ENCODE measurements at regions not wholly inside any gene's neighbourhood (a gene's known extent, or its start where the extent isn't known, plus 50 kb on each side); places are given as distances from the start of the nearest gene placed in this dataset.
"Not testable (repeated sequence)": the region's sequence is repeated elsewhere in the genome, so short reads cannot be mapped to it uniquely, and the experiment has no call there.

- DNase-seq: no peak
Observed at GRCh38 chr6:878179-878578, 185.2 kb upstream of the EXOC2 start.

GRCh38 chr6:875012-875411 lies 182.1 kb upstream of the EXOC2 start:
- no peak for DNase-seq

GRCh38 chr6:872570-873125 lies 179.7 kb upstream of the EXOC2 start:
- DNase-seq: no peak

GRCh38 chr6:871503-871902 lies 178.6 kb upstream of the EXOC2 start:
- DNase-seq: no peak

- DNase-seq: no peak
Observed at GRCh38 chr6:870096-870495, 177.2 kb upstream of the EXOC2 start.

- DNase-seq: no peak
Observed at GRCh38 chr6:868201-868600, 175.3 kb upstream of the EXOC2 start.

- no peak for DNase-seq
Observed at GRCh38 chr6:867378-867777, 174.4 kb upstream of the EXOC2 start.

GRCh38 chr6:866316-866715 lies 173.4 kb upstream of the EXOC2 start:
- no peak for DNase-seq

GRCh38 chr6:865846-866245 lies 172.9 kb upstream of the EXOC2 start:
- DNase-seq: no peak

- no peak for DNase-seq
Observed at GRCh38 chr6:863831-864230, 170.9 kb upstream of the EXOC2 start.

- DNase-seq: not testable (repeated sequence)
Observed at GRCh38 chr6:863127-863526, 170.2 kb upstream of the EXOC2 start.

- no peak for DNase-seq
Observed at GRCh38 chr6:859936-860335, 167.0 kb upstream of the EXOC2 start.

GRCh38 chr6:854406-855118 lies 161.6 kb upstream of the EXOC2 start:
- no peak for DNase-seq

GRCh38 chr6:852216-852615 lies 159.3 kb upstream of the EXOC2 start:
- DNase-seq: not testable (repeated sequence)

- DNase-seq: no peak
Observed at GRCh38 chr6:849075-849506, 156.2 kb upstream of the EXOC2 start.

- no peak for DNase-seq
Observed at GRCh38 chr6:845566-845965, 152.6 kb upstream of the EXOC2 start.

- no peak for DNase-seq
Observed at GRCh38 chr6:845101-845500, 152.2 kb upstream of the EXOC2 start.

GRCh38 chr6:842141-842540 lies 149.2 kb upstream of the EXOC2 start:
- DNase-seq: no peak

GRCh38 chr6:841569-841968 lies 148.6 kb upstream of the EXOC2 start:
- no peak for DNase-seq

- DNase-seq: no peak
Observed at GRCh38 chr6:839201-839600, 146.3 kb upstream of the EXOC2 start.

- no peak for DNase-seq
Observed at GRCh38 chr6:837380-837779, 144.4 kb upstream of the EXOC2 start.

GRCh38 chr6:836276-836853 lies 143.4 kb upstream of the EXOC2 start:
- no peak for DNase-seq

GRCh38 chr6:835476-836160 lies 142.7 kb upstream of the EXOC2 start:
- no peak for DNase-seq

GRCh38 chr6:834866-835265 lies 141.9 kb upstream of the EXOC2 start:
- no peak for DNase-seq
